ENCODE measurements at regions not wholly inside any gene's neighbourhood (a gene's known extent, or its start where the extent isn't known, plus 50 kb on each side); places are given as distances from the start of the nearest gene placed in this dataset.

GRCh38 chr10:52915391-52915790 lies 142.8 kb upstream of the MBL2 start:
- Histone ChIP-seq H3K27ac (ENCODE audit: low read depth, low read length) (no peak overlapping the region), H3K9ac (ENCODE audit: extremely low read depth, low read length, poor library complexity, severe bottlenecking) (no peak overlapping the region), H3K4me1 (ENCODE audit: control insufficient read depth, insufficient read depth, low read length) (no peaks in the 10 kb centered on the region), H3K27me3 (ENCODE audit: control insufficient read depth, insufficient read depth, low read length, poor library complexity, severe bottlenecking) (no peaks in the 10 kb centered on the region), H3K4me3 (ENCODE audit: low read length) (no peak overlapping the region), H3K36me3 (ENCODE audit: control insufficient read depth, insufficient read depth, low read length) (no peaks in the 10 kb centered on the region), H3K9me3 (ENCODE audit: control insufficient read depth, low read length) (no peaks in the 10 kb centered on the region)
- Mint-ChIP-seq H3K4me1 (peaks cover 20% of the 10 kb centered on the region), H3K27me3 (ENCODE audit: insufficient read depth) (no peaks in the 10 kb centered on the region), H3K9me3 (no peaks in the 10 kb centered on the region), H3K27ac (no peak overlapping the region), H3K36me3 (ENCODE audit: low read depth) (no peaks in the 10 kb centered on the region), H3K4me3 (no peak overlapping the region)
- WGBS, 2 experiments (ENCODE audit: insufficient coverage in 1 of 2, insufficient read length in 1 of 2), result 100% methylated on average over 1 of the region's 1 CpG; no CpG with 5 or more reads in 1 of the 2 experiments
- no peak for TF ChIP-seq CTCF (conservative IDR thresholded peaks at IDR 0.05)
- DNase-seq, result no peak

DNA sequence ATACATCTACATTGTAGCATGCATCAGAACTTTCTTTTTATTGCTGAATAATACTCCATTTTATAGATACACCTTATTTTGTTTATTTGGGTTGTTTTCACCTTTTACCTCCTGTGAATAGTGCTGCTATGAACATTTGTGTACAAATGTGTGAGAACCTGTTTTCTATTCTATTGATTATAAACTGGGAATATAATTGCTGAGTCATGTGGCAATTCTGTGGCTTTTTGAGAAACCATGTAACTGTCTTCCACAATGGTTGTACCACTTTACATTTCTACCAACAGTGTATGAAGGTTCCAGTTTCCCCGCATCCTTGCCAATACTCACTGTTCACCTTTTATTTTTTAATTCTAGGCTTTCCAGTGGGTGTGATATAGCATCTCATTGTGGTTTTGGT lies 138.6 kb upstream of the MBL2 start:
- no peak for DNase-seq
- TF ChIP-seq CTCF (conservative IDR thresholded peaks at IDR 0.05), result no peak
- Mint-ChIP-seq H3K27me3 (ENCODE audit: insufficient read depth) (no peaks in the 10 kb centered on the region), H3K27ac (no peak overlapping the region), H3K4me3 (no peak overlapping the region), H3K9me3 (no peaks in the 10 kb centered on the region), H3K4me1 (peaks cover 4% of the 10 kb centered on the region), H3K36me3 (ENCODE audit: low read depth) (no peaks in the 10 kb centered on the region)
- H3K27me3 ChIP-seq (ENCODE audit: control insufficient read depth, insufficient read depth, low read length, poor library complexity, severe bottlenecking), result no peaks in the 10 kb centered on the region
- H3K4me1 ChIP-seq (ENCODE audit: control insufficient read depth, insufficient read depth, low read length), result no peaks in the 10 kb centered on the region
- no peak overlapping the region for H3K4me3 ChIP-seq (ENCODE audit: low read length)
- H3K27ac ChIP-seq (ENCODE audit: low read depth, low read length), result no peak overlapping the region
- no peaks in the 10 kb centered on the region for H3K36me3 ChIP-seq (ENCODE audit: control insufficient read depth, insufficient read depth, low read length)
- H3K9me3 ChIP-seq (ENCODE audit: control insufficient read depth, low read length), result no peaks in the 10 kb centered on the region
- WGBS, 2 experiments (ENCODE audit: insufficient coverage in 1 of 2, insufficient read length in 1 of 2), result 100% methylated on average over 1 of the region's 1 CpG; no CpG with 5 or more reads in 1 of the 2 experiments
- no peak overlapping the region for H3K9ac ChIP-seq (ENCODE audit: extremely low read depth, low read length, poor library complexity, severe bottlenecking)

- no peaks in the 10 kb centered on the region for H3K9me3 ChIP-seq (ENCODE audit: control insufficient read depth, low read length)
- Mint-ChIP-seq H3K36me3 (ENCODE audit: low read depth) (no peaks in the 10 kb centered on the region), H3K9me3 (no peaks in the 10 kb centered on the region), H3K27ac (no peak overlapping the region), H3K27me3 (ENCODE audit: insufficient read depth) (no peaks in the 10 kb centered on the region), H3K4me1 (peaks cover 10% of the 10 kb centered on the region), H3K4me3 (no peak overlapping the region)
- H3K27me3 ChIP-seq (ENCODE audit: control insufficient read depth, insufficient read depth, low read length, poor library complexity, severe bottlenecking), result no peaks in the 10 kb centered on the region
- no peak overlapping the region for H3K27ac ChIP-seq (ENCODE audit: low read depth, low read length)
- TF ChIP-seq CTCF (conservative IDR thresholded peaks at IDR 0.05), result no peak
- H3K9ac ChIP-seq (ENCODE audit: extremely low read depth, low read length, poor library complexity, severe bottlenecking), result no peak overlapping the region
- H3K36me3 ChIP-seq (ENCODE audit: control insufficient read depth, insufficient read depth, low read length), result no peaks in the 10 kb centered on the region
- no peak for DNase-seq
- H3K4me3 ChIP-seq (ENCODE audit: low read length), result no peak overlapping the region
- H3K4me1 ChIP-seq (ENCODE audit: control insufficient read depth, insufficient read depth, low read length), result no peaks in the 10 kb centered on the region
- WGBS, 2 experiments (ENCODE audit: insufficient coverage in 1 of 2, insufficient read length in 1 of 2), result 61 to 69% methylated on average over 5 of the region's 5 CpGs
Measured at GRCh38 chr10:52908478-52908877, 135.9 kb upstream of the MBL2 start.

All from endodermal cell (in vitro differentiated cells).